AG09309 (cell line): ENCODE measurements at regions not wholly inside any gene's neighbourhood (a gene's known extent, or its start where the extent isn't known, plus 50 kb on each side); places are given as distances from the start of the nearest gene placed in this dataset.

ENCODE experiments used
- DNase-seq: peaks from one replicate; pipeline ENCODE4 v3.0.0-alpha.2; 2010; ENCODE audit warnings: low read depth
- H3K4me3 ChIP-seq: 2 replicates; pipeline ENCODE4 v1.5.1; 2011; ENCODE audit warnings: mild to moderate bottlenecking, low read depth, low read length, moderate library complexity; ENCODE audit not compliant: control insufficient read depth
- CTCF ChIP-seq: IDR thresholded peaks from 2 replicates; pipeline ENCODE4 v1.5.1; 2011; ENCODE audit warnings: mild to moderate bottlenecking, low read depth, low read length, inconsistent platforms; ENCODE audit not compliant: insufficient read depth, control insufficient read depth; ENCODE audit errors: missing control alignments

- H3K4me3 ChIP-seq = no peak overlapping the region
Measured at GRCh38 chr1:10904396-10905358, 107.8 kb upstream of the TARDBP start.

DNA sequence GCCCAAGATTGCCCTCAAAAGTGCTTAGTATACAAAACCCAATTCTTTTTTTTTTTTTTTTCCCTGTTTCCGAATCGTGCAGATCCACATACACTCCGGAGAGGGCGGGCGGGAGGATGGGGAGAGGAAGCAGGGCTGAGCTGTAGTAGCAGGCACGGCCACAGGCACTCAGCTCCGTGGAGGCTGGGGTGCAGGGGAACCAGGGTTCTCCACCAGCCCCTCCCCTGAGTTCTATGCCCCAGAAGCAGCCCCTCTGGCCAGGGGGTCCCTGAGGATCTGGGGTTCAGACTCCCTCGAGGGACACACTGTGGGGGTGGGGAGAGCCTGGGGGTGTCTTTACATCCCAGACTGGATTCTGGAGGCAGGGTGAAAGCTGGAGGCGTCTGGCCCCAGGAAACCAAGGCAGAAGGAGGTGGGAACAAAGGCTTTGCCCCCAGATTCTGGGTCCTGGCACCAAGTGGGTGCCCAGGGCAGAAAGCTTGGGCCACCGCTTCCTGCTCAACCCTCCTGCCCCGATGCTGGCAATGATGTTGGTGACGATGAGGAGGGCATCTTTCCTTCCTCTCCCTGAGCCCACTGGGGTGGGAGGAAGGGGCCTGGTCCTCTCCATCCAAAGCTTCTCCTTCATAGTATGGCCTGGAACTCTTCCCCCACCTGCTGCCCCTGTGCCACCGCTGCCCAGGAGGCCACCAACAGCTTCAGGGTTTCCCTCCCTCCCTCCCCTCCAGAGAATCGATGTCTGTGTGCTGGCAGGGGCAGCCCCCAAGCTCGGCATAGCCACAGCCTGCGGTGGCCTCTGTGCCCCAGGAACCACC lies 106.4 kb upstream of the TARDBP start:
- no peak for TF ChIP-seq CTCF
- DNase-seq = no peak
- H3K4me3 ChIP-seq = no peak overlapping the region

More at GRCh38 chr1:10904396-10905358, 107.8 kb upstream of the TARDBP start:
- no peak for TF ChIP-seq CTCF
- DNase-seq = no peak

DNA sequence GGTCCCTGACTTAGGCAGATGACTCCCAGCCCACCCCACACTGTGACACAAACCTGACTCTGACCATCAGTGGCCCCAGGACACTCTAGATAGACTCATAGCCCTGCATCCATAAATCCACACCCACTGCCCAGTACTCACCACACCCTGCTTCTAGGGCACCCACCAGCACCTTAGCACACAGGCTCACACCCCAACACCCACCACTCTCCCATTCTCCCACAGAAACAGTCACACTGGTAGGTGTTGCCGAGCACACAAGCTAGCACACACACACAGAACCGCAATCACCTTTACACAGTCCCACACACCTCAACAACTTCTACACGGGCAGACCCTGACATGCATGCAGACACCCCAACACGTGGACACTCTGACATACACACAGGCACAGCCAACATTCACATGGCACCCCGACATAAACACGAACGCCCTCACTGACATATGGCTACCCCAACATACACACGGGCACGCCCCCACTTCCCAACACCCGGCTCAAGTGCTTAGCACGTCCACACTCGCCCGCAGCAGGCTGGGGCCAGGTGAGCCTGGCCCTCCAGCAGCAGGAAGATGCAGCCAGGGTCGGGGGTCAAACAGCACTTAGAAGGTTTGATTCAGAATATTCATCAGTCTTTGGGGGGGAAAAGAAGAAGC lies 105.5 kb upstream of the TARDBP start:
- TF ChIP-seq CTCF = no peak
- H3K4me3 ChIP-seq = no peak overlapping the region
- no peak for DNase-seq

DNA sequence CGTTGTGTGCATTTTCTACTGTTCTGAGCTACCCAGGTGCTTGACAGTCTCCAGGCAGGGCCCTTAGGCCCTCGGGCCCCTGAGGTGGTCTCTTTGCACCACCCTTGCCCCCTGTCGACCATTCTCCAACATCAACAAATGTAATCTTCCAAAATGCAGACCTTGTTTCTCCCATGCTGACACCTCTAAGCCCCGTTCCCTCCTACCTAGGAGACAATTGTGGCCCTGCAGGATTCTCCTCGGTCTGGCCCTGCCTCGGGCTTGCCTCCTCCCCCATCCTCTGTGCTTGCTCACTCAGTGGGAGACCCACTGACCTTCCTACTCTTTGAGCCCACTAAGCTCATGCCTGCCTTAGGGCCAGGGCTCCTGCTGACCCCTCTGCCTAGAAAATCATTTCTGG lies 104.2 kb upstream of the TARDBP start:
- no peak for DNase-seq
- TF ChIP-seq CTCF = no peak
- no peak overlapping the region for H3K4me3 ChIP-seq

GRCh38 chr1:10909697-10910680 lies 102.5 kb upstream of the TARDBP start:
- H3K4me3 ChIP-seq = no peak overlapping the region
- no peak for DNase-seq
- TF ChIP-seq CTCF = peak; percentile 50
